ENCODE measurements at regions not wholly inside any gene's neighbourhood (a gene's known extent, or its start where the extent isn't known, plus 50 kb on each side); places are given as distances from the start of the nearest gene placed in this dataset.

- TF ChIP-seq CTCF (IDR thresholded peaks at IDR 0.05; ENCODE audit: extremely low read depth, insufficient read depth, missing control alignments), result no peak
- DNase-seq (ENCODE audit: low spot score), result no peak
Observed at GRCh38 chr14:44700694-44701093, 193.6 kb upstream of the FSCB start.

GRCh38 chr14:44700184-44700583 lies 193.1 kb upstream of the FSCB start:
- in situ Hi-C loops (cut with MboI; ENCODE audit: low pct_unique_long_range_greater_than_20kb, low sequenced_read_pairs, unreplicated experiment), result no loop called here
- no peak for TF ChIP-seq CTCF (IDR thresholded peaks at IDR 0.05; ENCODE audit: extremely low read depth, insufficient read depth, missing control alignments)
- DNase-seq (ENCODE audit: low spot score), result no peak

More at GRCh38 chr14:44700694-44701093, 193.6 kb upstream of the FSCB start:
- in situ Hi-C loops (cut with MboI; ENCODE audit: low pct_unique_long_range_greater_than_20kb, low sequenced_read_pairs, unreplicated experiment), result no loop called here

- TF ChIP-seq CTCF (IDR thresholded peaks at IDR 0.05; ENCODE audit: extremely low read depth, insufficient read depth, missing control alignments), result no peak
Observed at GRCh38 chr14:44699391-44699790, 192.3 kb upstream of the FSCB start.

GRCh38 chr14:44669496-44669895 lies 162.4 kb upstream of the FSCB start:
- in situ Hi-C loops (cut with MboI; ENCODE audit: low pct_unique_long_range_greater_than_20kb, low sequenced_read_pairs, unreplicated experiment), result no loop called here
- TF ChIP-seq CTCF (IDR thresholded peaks at IDR 0.05; ENCODE audit: extremely low read depth, insufficient read depth, missing control alignments), result no peak
- DNase-seq (ENCODE audit: low spot score), result no peak

More at GRCh38 chr14:44699391-44699790, 192.3 kb upstream of the FSCB start:
- DNase-seq (ENCODE audit: low spot score), result no peak
- in situ Hi-C loops (cut with MboI; ENCODE audit: low pct_unique_long_range_greater_than_20kb, low sequenced_read_pairs, unreplicated experiment), result no loop called here

- TF ChIP-seq CTCF (IDR thresholded peaks at IDR 0.05; ENCODE audit: extremely low read depth, insufficient read depth, missing control alignments), result no peak
- no peak for DNase-seq (ENCODE audit: low spot score)
- in situ Hi-C loops (cut with MboI; ENCODE audit: low pct_unique_long_range_greater_than_20kb, low sequenced_read_pairs, unreplicated experiment), result no loop called here
Observed at GRCh38 chr14:44663136-44663535, 156.1 kb upstream of the FSCB start.

GRCh38 chr14:44662250-44662891 lies 155.3 kb upstream of the FSCB start:
- DNase-seq (ENCODE audit: low spot score), result no peak
- in situ Hi-C loops (cut with MboI; ENCODE audit: low pct_unique_long_range_greater_than_20kb, low sequenced_read_pairs, unreplicated experiment), result no loop called here
- no peak for TF ChIP-seq CTCF (IDR thresholded peaks at IDR 0.05; ENCODE audit: extremely low read depth, insufficient read depth, missing control alignments)

GRCh38 chr14:44658389-44658696 lies 151.3 kb upstream of the FSCB start:
- TF ChIP-seq CTCF (IDR thresholded peaks at IDR 0.05; ENCODE audit: extremely low read depth, insufficient read depth, missing control alignments), result no peak
- in situ Hi-C loops (cut with MboI; ENCODE audit: low pct_unique_long_range_greater_than_20kb, low sequenced_read_pairs, unreplicated experiment), result no loop called here
- no peak for DNase-seq (ENCODE audit: low spot score)

Measured in GM13977 (cell line).